H9 (cell line): ENCODE measurements at regions not wholly inside any gene's neighbourhood (a gene's known extent, or its start where the extent isn't known, plus 50 kb on each side); places are given as distances from the start of the nearest gene placed in this dataset.

Experiments
- DNase-seq: peaks from one replicate; pipeline ENCODE4 v3.0.0-alpha.2; 2017
- H2AFZ ChIP-seq: one replicate; pipeline ENCODE4 v1.6.1; 2013; ENCODE audit warnings: mild to moderate bottlenecking, low read length, control low read depth, moderate library complexity
- H2AK5ac ChIP-seq: 2 replicates; pipeline ENCODE4 v1.6.1; 2013; ENCODE audit warnings: low read length, control low read depth, mixed read lengths; ENCODE audit not compliant: insufficient read length
- H2BK120ac ChIP-seq: one replicate; pipeline ENCODE4 v1.6.1; 2013; ENCODE audit warnings: low read depth, mild to moderate bottlenecking, low read length, control low read depth, inconsistent platforms; ENCODE audit not compliant: poor library complexity, severe bottlenecking
- H2BK12ac ChIP-seq: 2 replicates; pipeline ENCODE4 v1.6.1; 2013; ENCODE audit warnings: low read length, control low read depth, mixed read lengths, low read depth; ENCODE audit not compliant: insufficient read length
- H2BK15ac ChIP-seq: 2 replicates; pipeline ENCODE4 v1.6.1; 2013; ENCODE audit warnings: low read depth, low read length, control low read depth
- H2BK20ac ChIP-seq: one replicate; pipeline ENCODE4 v1.6.1; 2013; ENCODE audit warnings: low read depth, mild to moderate bottlenecking, low read length, control low read depth, inconsistent platforms; ENCODE audit not compliant: poor library complexity, severe bottlenecking
- H2BK5ac ChIP-seq: 2 replicates; pipeline ENCODE4 v1.6.1; 2013; ENCODE audit warnings: low read length, control low read depth, mixed read lengths; ENCODE audit not compliant: insufficient read length
- H3K14ac ChIP-seq: 2 replicates; pipeline ENCODE4 v1.6.1; 2013; ENCODE audit warnings: low read length, control low read depth; ENCODE audit not compliant: insufficient read depth
- H3K18ac ChIP-seq: 2 replicates; pipeline ENCODE4 v1.6.1; 2013; ENCODE audit warnings: low read depth, mild to moderate bottlenecking, mixed read lengths, low read length, control low read depth; ENCODE audit not compliant: insufficient read length
- H3K23ac ChIP-seq: 2 replicates; pipeline ENCODE4 v1.6.1; 2013; ENCODE audit warnings: low read length, control low read depth, mixed read lengths, low read depth; ENCODE audit not compliant: insufficient read length
- H3K23me2 ChIP-seq: 2 replicates; pipeline ENCODE4 v1.6.1; 2013; ENCODE audit warnings: low read depth, mild to moderate bottlenecking, mixed read lengths, low read length, control low read depth; ENCODE audit not compliant: insufficient read length, poor library complexity, severe bottlenecking
- H3K27ac ChIP-seq: 2 replicates; pipeline ENCODE4 v1.5.1; 2013; ENCODE audit warnings: low read length, control low read depth, mixed read lengths, low read depth; ENCODE audit not compliant: insufficient read length
- H3K27me3 ChIP-seq: 2 replicates; pipeline ENCODE4 v1.6.1; 2013; ENCODE audit warnings: low read length, control low read depth, inconsistent platforms; ENCODE audit not compliant: insufficient read depth
- H3K4ac ChIP-seq: 2 replicates; pipeline ENCODE4 v1.6.1; 2013; ENCODE audit warnings: low read depth, mild to moderate bottlenecking, control low read depth, inconsistent platforms, low read length, moderate library complexity
- H3K4me1 ChIP-seq: 2 replicates; pipeline ENCODE4 v1.6.1; 2013; ENCODE audit warnings: low read length, control low read depth, inconsistent platforms; ENCODE audit not compliant: insufficient read depth
- H3K4me2 ChIP-seq: 2 replicates; pipeline ENCODE4 v1.6.1; 2013; ENCODE audit warnings: low read length, control low read depth, mixed read lengths; ENCODE audit not compliant: insufficient read length, insufficient read depth
- H3K56ac ChIP-seq: 2 replicates; pipeline ENCODE4 v1.6.1; 2013; ENCODE audit warnings: low read depth, mild to moderate bottlenecking, mixed read lengths, low read length, control low read depth; ENCODE audit not compliant: insufficient read length
- H3K79me1 ChIP-seq: 2 replicates; pipeline ENCODE4 v1.6.1; 2013; ENCODE audit warnings: low read depth, mild to moderate bottlenecking, moderate library complexity, low read length, control low read depth, inconsistent platforms; ENCODE audit not compliant: insufficient read depth, poor library complexity, severe bottlenecking
- H3K79me2 ChIP-seq: 2 replicates; pipeline ENCODE4 v1.6.1; 2013; ENCODE audit warnings: low read length, control low read depth, inconsistent platforms; ENCODE audit not compliant: insufficient read depth
- H3K9ac ChIP-seq: 2 replicates; pipeline ENCODE4 v1.6.1; 2013; ENCODE audit warnings: low read length, control low read depth, mixed read lengths; ENCODE audit not compliant: insufficient read length; ENCODE audit errors: extremely low read depth
- H3K9me3 ChIP-seq: one replicate; pipeline ENCODE4 v1.6.1; 2013; ENCODE audit warnings: low read depth, low read length, inconsistent platforms; ENCODE audit not compliant: control insufficient read depth
- H3T11ph ChIP-seq: one replicate; pipeline ENCODE4 v1.6.1; 2013; ENCODE audit warnings: mild to moderate bottlenecking, low read length, control low read depth, inconsistent platforms
- H4K20me1 ChIP-seq: one replicate; pipeline ENCODE4 v1.6.1; 2013; ENCODE audit not compliant: control insufficient read depth, insufficient read length, insufficient read depth
- H4K5ac ChIP-seq: 2 replicates; pipeline ENCODE4 v1.6.1; 2013; ENCODE audit warnings: low read depth, mild to moderate bottlenecking, mixed read lengths, low read length, control low read depth; ENCODE audit not compliant: insufficient read length
- H4K8ac ChIP-seq: replicated peaks from 2 replicates; pipeline ENCODE4 v1.6.1; 2013; ENCODE audit warnings: low read length, control low read depth, mixed read lengths, low read depth; ENCODE audit not compliant: insufficient read length
- H4K91ac ChIP-seq: 2 replicates; pipeline ENCODE4 v1.6.1; 2013; ENCODE audit warnings: low read depth, mild to moderate bottlenecking, moderate library complexity, mixed read lengths, low read length, control low read depth; ENCODE audit not compliant: insufficient read length
- H3K27ac Mint-ChIP-seq, 3 experiments: 2 replicates in 2 of 3; 3 replicates in 1 of 3; pipeline ENCODE4 v1.8.0; 2020 to 2021; ENCODE audit warnings: mixed read lengths in 3 of 3, mild to moderate bottlenecking in 1 of 3, moderate library complexity in 1 of 3
- H3K27me3 Mint-ChIP-seq: 2 replicates; pipeline ENCODE4 v1.8.0; 2021; ENCODE audit warnings: low read depth, mild to moderate bottlenecking, moderate library complexity, mixed read lengths
- H3K36me3 Mint-ChIP-seq, 3 experiments: 2 replicates in 2 of 3; 3 replicates in 1 of 3; pipeline ENCODE4 v1.8.0; 2020 to 2021; ENCODE audit warnings: low read depth in 3 of 3, mixed read lengths in 3 of 3; ENCODE audit not compliant: insufficient read depth in 1 of 3
- H3K4me1 Mint-ChIP-seq, 2 experiments: 2 replicates each; pipeline ENCODE4 v1.8.0; 2020; ENCODE audit warnings: mixed read lengths in 2 of 2
- H3K4me3 Mint-ChIP-seq, 2 experiments: 2 replicates in 1 of 2; 3 replicates in 1 of 2; pipeline ENCODE4 v1.8.0; 2020 to 2021; ENCODE audit warnings: mild to moderate bottlenecking in 2 of 2, mixed read lengths in 2 of 2, moderate library complexity in 1 of 2
- H3K9me3 Mint-ChIP-seq, 2 experiments: 2 replicates in 1 of 2; 3 replicates in 1 of 2; pipeline ENCODE4 v1.8.0; 2020; ENCODE audit warnings: mild to moderate bottlenecking in 2 of 2, mixed read lengths in 2 of 2, moderate library complexity in 1 of 2
- WGBS: extraction: QIAGEN DNeasy Blood & Tissue Kit; methylation state at CpG from one replicate; pipeline ENCODE4 v1.1.7; 2013; ENCODE audit warnings: missing lambda C conversion rate, low lambda C conversion rate, mixed read lengths; ENCODE audit not compliant: insufficient read length; ENCODE audit errors: extremely low coverage; 5-methylcytosine and 5-hydroxymethylcytosine counted together
- TF ChIP-seq, protein P1 (sequence below): fragments of 200-600 bp; sonication (generic); conservative IDR thresholded peaks from 3 replicates; pipeline ENCODE4 v1.8.0; 2021; ENCODE audit warnings: antibody characterized with exemption, mild to moderate bottlenecking

DNA sequence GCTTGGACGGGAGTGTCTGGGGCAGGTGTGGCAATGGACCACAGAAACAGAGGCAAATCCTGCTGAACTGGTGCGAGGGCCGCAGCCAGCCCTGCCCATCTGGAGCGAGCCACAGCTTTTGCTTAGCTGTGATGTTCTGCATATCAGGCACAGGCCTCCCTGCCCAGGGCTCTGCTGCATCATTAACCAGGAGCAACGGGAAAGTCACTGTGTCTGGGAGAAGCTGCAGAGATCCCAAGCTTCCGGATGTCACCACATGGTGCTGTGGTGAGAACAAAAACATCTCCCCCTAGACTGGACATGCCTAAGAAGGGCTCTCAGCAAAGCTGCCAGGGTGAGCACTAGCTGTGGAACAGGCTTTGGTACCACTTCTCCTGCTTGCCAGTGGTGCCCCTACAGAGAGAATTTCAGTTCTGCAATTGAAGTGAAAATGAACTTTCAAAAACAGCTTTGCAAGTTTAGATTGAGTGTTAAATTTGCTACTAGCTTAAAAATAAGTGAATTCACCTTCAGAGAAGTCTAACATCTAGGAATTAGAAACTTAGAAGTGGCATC, 172.9 kb upstream of the MYT1L start:
- H3K14ac ChIP-seq: no peak overlapping the region
- Mint-ChIP-seq H3K9me3 (peaks cover 21 to 22% of the 10 kb centered on the region in 2 experiments), H3K4me1 (0 out of 4 replicates have a peak, but pooled peaks cover 0 to 2% of the 10 kb centered on the region in 2 experiments), H3K27ac (no peak overlapping the region), H3K4me3 (no peak overlapping the region), H3K36me3 (peaks cover 10 to 24% (median 12%) of the 10 kb centered on the region in 3 experiments), H3K27me3 (peaks cover 4% of the 10 kb centered on the region)
- no peak overlapping the region for H2BK12ac ChIP-seq
- no peaks in the 10 kb centered on the region for H3K23me2 ChIP-seq
- DNase-seq: no peak
- H3K4me2 ChIP-seq: no peak overlapping the region
- WGBS: no CpG with 5 or more reads among the region's 6 CpGs
- H4K8ac ChIP-seq: no peak overlapping the region
- H4K91ac ChIP-seq: no peak overlapping the region
- no peak overlapping the region for H3K56ac ChIP-seq
- H3K27ac ChIP-seq: no peak overlapping the region
- no peak overlapping the region for H3K9ac ChIP-seq
- H2BK5ac ChIP-seq: no peak overlapping the region
- peaks cover 14% of the 10 kb centered on the region for H3K9me3 ChIP-seq
- H3K4me1 ChIP-seq: no peaks in the 10 kb centered on the region
- no peaks in the 10 kb centered on the region for H3K27me3 ChIP-seq
- H3K4ac ChIP-seq: no peak overlapping the region
- no peak overlapping the region for H2BK120ac ChIP-seq
- no peak overlapping the region for H3T11ph ChIP-seq
- H3K18ac ChIP-seq: no peak overlapping the region
- H2AFZ ChIP-seq: no peak overlapping the region
- H3K79me2 ChIP-seq: no peaks in the 10 kb centered on the region
- no peak overlapping the region for H4K5ac ChIP-seq
- no peak overlapping the region for H2BK15ac ChIP-seq
- H2BK20ac ChIP-seq: no peak overlapping the region
- H3K23ac ChIP-seq: no peak overlapping the region
- H2AK5ac ChIP-seq: no peak overlapping the region
- H4K20me1 ChIP-seq: no peaks in the 10 kb centered on the region
- TF ChIP-seq, protein P1, sequence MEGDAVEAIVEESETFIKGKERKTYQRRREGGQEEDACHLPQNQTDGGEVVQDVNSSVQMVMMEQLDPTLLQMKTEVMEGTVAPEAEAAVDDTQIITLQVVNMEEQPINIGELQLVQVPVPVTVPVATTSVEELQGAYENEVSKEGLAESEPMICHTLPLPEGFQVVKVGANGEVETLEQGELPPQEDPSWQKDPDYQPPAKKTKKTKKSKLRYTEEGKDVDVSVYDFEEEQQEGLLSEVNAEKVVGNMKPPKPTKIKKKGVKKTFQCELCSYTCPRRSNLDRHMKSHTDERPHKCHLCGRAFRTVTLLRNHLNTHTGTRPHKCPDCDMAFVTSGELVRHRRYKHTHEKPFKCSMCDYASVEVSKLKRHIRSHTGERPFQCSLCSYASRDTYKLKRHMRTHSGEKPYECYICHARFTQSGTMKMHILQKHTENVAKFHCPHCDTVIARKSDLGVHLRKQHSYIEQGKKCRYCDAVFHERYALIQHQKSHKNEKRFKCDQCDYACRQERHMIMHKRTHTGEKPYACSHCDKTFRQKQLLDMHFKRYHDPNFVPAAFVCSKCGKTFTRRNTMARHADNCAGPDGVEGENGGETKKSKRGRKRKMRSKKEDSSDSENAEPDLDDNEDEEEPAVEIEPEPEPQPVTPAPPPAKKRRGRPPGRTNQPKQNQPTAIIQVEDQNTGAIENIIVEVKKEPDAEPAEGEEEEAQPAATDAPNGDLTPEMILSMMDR: no peak
- H3K79me1 ChIP-seq: no peaks in the 10 kb centered on the region
